ENCODE measurements at regions not wholly inside any gene's neighbourhood (a gene's known extent, or its start where the extent isn't known, plus 50 kb on each side); places are given as distances from the start of the nearest gene placed in this dataset.

GRCh38 chr1:81208441-81208840 lies 592.3 kb upstream of the ADGRL2 start:
- Histone ChIP-seq H3K36me3 (ENCODE audit: control insufficient read depth in 2 of 4, insufficient read depth in 4 of 4, low read length in 3 of 4) (no peaks in the 10 kb centered on the region), H4K8ac (ENCODE audit: extremely low read depth, insufficient read depth, low read length) (no peak overlapping the region; the same call in none of the 2 replicates), H2AK5ac (ENCODE audit: low read depth, low read length) (no peak overlapping the region), H3K4me2 (ENCODE audit: insufficient read depth in 1 of 2, low read depth in 2 of 2, low read length in 2 of 2) (no peak overlapping the region), H3K56ac (replicated peaks; ENCODE audit: insufficient read length, low read depth, low read length) (no peak overlapping the region), H3K27me3 (replicated peaks in 1 of 4; ENCODE audit: control insufficient read depth in 3 of 4, extremely low read depth in 1 of 4, insufficient read depth in 3 of 4, low read length in 3 of 4) (no peaks in the 10 kb centered on the region), H2AFZ (ENCODE audit: low read length) (no peak overlapping the region), H4K91ac (replicated peaks; ENCODE audit: insufficient read length, low read length) (no peak overlapping the region), H3K79me1 (ENCODE audit: low read depth, low read length) (no peaks in the 10 kb centered on the region), H2BK5ac (ENCODE audit: low read depth, low read length) (no peak overlapping the region), H3K4me3 (ENCODE audit: extremely low read depth in 1 of 4, insufficient read depth in 2 of 4, low read depth in 3 of 4, low read length in 4 of 4) (no peak overlapping the region), H3K23ac (ENCODE audit: insufficient read length) (no peak overlapping the region), H3K18ac (ENCODE audit: extremely low read depth, low read length) (no peak overlapping the region), H2BK15ac (ENCODE audit: low read length) (no peak overlapping the region), H3K4ac (replicated peaks; ENCODE audit: insufficient read length, low read depth, low read length) (no peak overlapping the region), H3K4me1 (replicated peaks in 1 of 4; ENCODE audit: control insufficient read depth in 3 of 4, insufficient read depth in 4 of 4, low read length in 3 of 4) (peaks cover 0 to 15% (median 3%) of the 10 kb centered on the region in 4 experiments; a peak in 3 of 7 replicates), H3K79me2 (ENCODE audit: control insufficient read depth in 1 of 2, insufficient read depth in 2 of 2, low read length in 2 of 2) (no peaks in the 10 kb centered on the region), H3K9ac (replicated peaks in 1 of 4; ENCODE audit: extremely low read depth in 1 of 4, low read depth in 3 of 4, low read length in 3 of 4) (no peak overlapping the region), H3K14ac (ENCODE audit: insufficient read length) (no peak overlapping the region), H4K20me1 (replicated peaks in 1 of 2; ENCODE audit: control insufficient read depth in 1 of 2, insufficient read depth in 2 of 2, low read length in 2 of 2) (no peaks in the 10 kb centered on the region), H2BK120ac (replicated peaks; ENCODE audit: low read depth, low read length) (no peak overlapping the region), H4K5ac (ENCODE audit: insufficient read length, low read depth, low read length) (peak overlapping the region; percentile 10), H3K23me2 (ENCODE audit: low read depth, low read length) (no peaks in the 10 kb centered on the region), H3K27ac (ENCODE audit: low read depth, low read length) (no peak overlapping the region), H2BK12ac (ENCODE audit: low read depth, low read length) (no peak overlapping the region; the same call in 1 of the 2 replicates), H3K9me3 (ENCODE audit: insufficient read depth in 2 of 2, low read depth in 1 of 2, low read length in 1 of 2) (no peaks in the 10 kb centered on the region), H2BK20ac (ENCODE audit: low read length) (no peak overlapping the region)
- ChIA-PET CTCF (ENCODE audit: partially characterized antibody) (no interaction called here), POLR2A (ENCODE audit: partially characterized antibody) (no interaction called here)
- FAIRE-seq: no peak
- WGBS, 2 experiments (ENCODE audit: extremely low coverage in 1 of 2, insufficient coverage in 1 of 2, insufficient read length in 1 of 2, insufficient replicate concordance in 2 of 2, low coverage in 1 of 2, low lambda C conversion rate in 2 of 2, missing lambda C conversion rate in 1 of 2): 96% methylated on average over 13 of the region's 13 CpGs; no CpG with 5 or more reads in 1 of the 2 experiments
- DNase-seq (ENCODE audit: low read depth in 1 of 2, low spot score in 2 of 2): no peak
- no peak for TF ChIP-seq SP1 (IDR thresholded peaks at IDR 0.05; ENCODE audit: low read depth, low read length)
- no peak for TF ChIP-seq SIX5 (IDR thresholded peaks at IDR 0.05; ENCODE audit: low read depth, low read length)
- no peak for TF ChIP-seq KDM5A (IDR thresholded peaks at IDR 0.05; ENCODE audit: low read length)
- TF ChIP-seq RAD21 (IDR thresholded peaks at IDR 0.05 in 1 of 2, conservative IDR thresholded peaks at IDR 0.05 in 1 of 2; ENCODE audit: low read depth in 2 of 2, low read length in 2 of 2): no peak
- no peak for TF ChIP-seq RXRA (IDR thresholded peaks at IDR 0.05; ENCODE audit: insufficient read depth, low read depth, low read length)

Measured in H1 (cell line).